ENCODE measurements at regions not wholly inside any gene's neighbourhood (a gene's known extent, or its start where the extent isn't known, plus 50 kb on each side); places are given as distances from the start of the nearest gene placed in this dataset.

DNA sequence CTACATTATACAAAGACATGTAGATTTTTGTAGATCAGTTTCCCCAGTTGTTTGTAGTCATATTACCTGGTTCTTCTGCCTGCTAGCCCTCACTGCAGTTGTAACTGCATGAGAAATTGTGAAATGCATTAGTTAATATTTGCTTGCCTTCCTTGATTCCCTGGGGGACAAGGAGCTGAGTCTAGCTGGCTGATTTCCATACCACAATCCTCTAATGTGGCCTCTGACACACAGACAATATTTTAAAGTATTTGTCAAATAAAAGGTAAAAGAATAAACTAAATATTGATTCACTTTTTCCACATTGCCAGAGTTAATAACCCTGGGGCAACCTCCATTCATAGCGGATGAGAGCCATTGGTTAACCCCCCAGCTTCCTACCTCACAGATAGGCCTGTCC lies 128.8 kb upstream of the TMEM132C start:
- no peak for DNase-seq (ENCODE audit: low spot score)

DNA sequence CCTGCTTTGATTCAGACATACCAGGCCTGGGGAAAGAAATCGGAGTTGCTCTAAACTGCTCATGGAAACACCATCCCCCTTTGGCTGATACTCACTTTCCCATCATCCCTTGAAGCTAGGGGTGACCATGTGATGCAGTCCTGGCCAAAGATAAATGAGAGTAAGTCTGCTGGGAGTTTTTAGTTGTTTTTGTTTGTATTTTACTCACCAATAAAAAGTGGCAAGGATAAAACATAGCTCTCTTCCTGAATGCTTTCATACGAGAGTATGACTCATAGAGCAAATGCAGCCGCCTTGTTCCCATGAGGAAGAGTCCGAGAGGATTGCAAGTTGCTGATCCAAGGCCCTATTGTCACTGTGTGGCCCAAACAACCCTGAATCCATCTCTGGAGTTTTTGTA lies 126.4 kb upstream of the TMEM132C start:
- DNase-seq (ENCODE audit: low spot score): no peak

DNA sequence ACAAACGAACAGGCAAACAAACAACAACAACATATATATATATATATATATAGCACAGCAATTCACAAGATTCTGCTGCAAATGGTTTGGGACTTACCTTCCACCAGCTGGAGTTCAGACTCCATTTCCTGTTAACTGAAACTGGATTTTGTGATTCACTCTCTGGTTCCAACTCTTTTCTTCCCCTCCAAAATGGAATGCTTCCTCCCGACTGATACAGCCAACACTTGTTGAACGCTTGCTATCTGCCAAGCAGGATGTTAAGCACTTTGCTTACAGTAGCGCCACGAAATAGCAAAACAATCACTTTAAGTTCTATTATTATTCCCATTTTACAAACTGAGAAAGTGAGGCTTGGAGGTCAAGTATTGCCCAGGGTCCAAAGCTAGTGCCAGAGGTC lies 116.0 kb upstream of the TMEM132C start:
- DNase-seq (ENCODE audit: low spot score): no peak

DNA sequence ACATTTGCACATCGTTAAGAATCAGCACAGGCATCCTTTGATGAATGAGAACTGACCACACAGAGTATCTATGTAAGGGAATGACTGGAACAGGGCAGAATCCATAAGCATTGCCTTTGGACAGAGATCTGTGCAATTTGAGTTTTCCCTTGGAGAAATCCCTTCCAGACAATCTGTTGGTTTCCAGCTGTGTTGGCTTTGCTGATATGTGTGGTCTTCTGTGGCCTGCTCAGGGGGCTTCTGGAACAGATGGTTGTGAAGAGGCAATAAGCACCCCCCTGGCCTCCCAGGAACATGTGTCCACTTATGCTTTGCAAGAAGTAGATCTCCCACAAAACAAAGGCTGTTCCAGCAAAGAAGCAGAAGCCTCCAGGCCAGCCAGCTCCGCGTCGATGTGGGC lies 111.4 kb upstream of the TMEM132C start:
- no peak for DNase-seq (ENCODE audit: low spot score)

DNA sequence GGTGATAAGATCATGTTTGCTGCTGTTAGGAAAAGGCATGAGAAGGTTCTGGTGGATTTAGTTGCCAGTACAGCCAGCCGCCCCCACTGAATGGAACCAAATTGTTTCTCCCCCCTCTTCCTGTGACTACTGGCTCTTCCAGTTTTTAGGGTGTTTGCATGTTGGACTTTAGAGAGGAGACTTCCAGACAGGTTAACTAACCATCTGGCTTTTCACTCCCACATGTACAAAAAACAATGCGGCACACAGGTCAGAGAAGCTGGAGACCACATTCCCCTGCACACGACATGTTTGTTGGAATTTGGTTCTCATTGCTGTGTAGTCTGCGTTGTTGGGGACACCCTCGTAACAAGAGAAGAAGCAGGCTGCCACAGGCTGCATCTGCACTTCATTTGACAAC lies 103.9 kb upstream of the TMEM132C start:
- no peak for DNase-seq (ENCODE audit: low spot score)

DNA sequence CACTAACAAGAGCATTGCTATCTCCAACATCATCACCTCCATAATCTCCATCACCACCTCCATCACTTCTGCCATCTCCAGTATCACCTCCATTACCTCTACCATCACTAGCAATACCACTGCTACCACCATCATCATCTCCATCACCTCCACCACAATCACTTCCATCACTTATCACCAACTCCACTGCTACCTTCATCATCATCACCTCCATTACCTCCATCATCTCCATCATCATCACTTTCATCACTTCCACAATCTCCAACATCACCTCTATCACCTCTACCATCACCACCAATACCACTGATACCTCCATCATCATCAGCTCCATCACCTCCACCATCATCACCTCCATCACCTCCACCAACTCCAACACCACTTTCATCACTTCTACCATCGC lies 102.4 kb upstream of the TMEM132C start:
- no peak for DNase-seq (ENCODE audit: low spot score)

DNA sequence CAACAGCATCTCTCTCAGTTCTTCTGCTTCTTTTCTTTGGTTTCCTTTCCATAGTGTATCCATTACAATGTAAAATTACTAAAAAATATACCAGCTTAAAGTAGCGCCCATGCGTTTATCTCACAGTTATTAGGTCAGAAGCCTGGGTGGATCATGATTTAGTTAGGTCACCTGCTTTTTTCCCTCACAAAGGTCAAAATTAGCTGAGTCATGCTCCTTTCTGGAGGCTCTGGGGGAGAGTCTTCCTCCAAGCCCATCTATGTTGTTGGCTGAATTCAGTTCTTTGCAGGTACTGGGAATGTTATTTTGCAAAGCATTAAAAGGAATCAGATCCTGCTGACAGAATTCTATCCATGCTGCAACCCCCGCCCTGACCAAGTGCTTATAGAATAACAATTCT lies 101.6 kb upstream of the TMEM132C start:
- DNase-seq (ENCODE audit: low spot score): no peak

DNA sequence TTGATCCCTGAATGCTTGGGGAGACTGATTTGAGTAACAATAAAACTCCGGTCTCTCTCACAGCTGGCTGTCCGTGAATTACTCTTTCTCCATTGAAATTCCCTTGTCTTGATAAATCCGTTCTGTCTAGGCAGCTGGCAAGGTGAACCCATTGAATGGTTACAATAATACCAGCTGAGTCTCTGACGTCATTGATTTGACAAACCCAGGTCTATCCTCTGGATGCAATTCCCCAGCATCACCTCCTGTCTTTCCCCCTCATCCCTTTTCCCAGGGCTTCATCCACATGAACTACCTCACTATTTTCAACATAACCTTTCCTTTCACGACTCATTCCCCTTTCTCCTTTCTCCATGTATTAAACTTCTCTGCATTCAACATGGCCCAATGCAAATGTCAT lies 98.7 kb upstream of the TMEM132C start:
- no peak for DNase-seq (ENCODE audit: low spot score)

DNA sequence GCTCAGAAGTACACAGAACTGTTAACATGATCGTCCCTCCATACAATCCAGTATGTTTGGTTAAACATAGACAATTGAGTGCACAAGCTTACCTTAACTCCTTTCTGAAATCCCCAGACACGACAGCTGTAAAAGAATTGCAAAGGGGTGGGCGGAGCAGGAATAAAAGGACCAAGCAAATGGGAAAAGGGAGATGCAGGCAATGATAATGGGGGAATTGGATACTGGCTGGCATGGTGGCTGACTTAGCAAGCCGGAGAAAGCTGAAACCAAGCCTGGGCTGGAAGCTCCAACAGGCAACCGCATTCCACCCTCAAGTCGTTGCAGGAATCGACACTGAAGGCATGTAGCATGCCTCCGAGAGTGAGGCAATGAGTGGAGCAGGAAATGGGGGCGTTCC lies 96.8 kb upstream of the TMEM132C start:
- no peak for DNase-seq (ENCODE audit: low spot score)

DNA sequence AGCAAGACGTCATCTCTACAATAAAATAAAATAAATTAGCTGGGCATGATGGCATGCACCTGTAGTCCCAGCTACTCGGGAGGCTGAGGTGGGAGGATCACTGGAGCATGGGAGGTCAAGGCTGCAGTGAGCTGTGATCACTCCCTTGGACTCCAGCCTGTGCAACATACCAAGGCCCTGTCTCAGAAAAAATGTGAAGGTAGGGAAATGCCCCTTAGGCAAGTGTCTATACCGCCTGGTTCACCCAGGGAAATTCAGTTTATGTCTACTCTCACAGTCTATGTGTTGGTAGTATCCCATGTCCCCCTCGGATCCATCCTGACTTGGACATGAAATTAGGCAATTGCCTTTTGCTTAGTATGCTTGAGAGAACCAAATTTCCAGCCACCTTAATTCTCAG lies 88.4 kb upstream of the TMEM132C start:
- DNase-seq (ENCODE audit: low spot score): no peak

DNA sequence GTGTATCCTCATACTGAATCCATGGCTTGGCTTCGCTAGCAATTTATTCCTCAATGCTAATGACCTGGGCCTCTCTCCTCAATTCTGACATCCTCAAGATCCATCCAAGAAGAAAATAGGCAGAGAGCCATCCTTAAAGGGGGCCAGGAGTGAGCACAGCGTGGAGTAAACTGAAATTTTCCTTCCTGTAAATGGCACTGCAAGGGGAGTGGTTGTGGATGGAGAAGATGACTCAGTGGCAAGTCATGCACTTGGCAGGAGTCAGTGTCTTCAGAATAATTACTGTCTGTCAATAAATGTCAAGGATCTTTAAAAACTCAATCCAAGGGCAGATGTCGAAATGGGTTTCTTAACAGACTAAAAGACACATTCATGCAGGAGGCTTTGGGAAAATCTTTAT lies 88.0 kb upstream of the TMEM132C start:
- no peak for DNase-seq (ENCODE audit: low spot score)

DNA sequence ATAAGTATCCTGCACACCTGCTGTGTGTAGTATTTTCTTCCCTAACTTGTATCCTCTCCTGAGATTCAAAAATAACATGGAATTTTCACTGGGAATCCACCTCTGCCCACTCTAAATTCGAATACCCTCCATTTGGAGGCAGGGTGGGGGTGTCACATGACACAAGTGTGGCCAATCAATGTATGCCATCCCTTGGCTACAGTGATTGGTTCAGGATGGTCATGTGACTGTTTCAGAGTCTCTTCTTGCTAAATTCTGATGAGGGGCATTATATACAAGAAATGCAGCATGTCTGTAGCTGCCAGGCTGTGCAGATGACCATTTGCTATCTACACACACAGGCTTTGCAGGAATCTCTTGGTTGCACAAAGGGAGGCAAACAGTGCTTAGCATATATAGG lies 86.8 kb upstream of the TMEM132C start:
- no peak for DNase-seq (ENCODE audit: low spot score)

DNA sequence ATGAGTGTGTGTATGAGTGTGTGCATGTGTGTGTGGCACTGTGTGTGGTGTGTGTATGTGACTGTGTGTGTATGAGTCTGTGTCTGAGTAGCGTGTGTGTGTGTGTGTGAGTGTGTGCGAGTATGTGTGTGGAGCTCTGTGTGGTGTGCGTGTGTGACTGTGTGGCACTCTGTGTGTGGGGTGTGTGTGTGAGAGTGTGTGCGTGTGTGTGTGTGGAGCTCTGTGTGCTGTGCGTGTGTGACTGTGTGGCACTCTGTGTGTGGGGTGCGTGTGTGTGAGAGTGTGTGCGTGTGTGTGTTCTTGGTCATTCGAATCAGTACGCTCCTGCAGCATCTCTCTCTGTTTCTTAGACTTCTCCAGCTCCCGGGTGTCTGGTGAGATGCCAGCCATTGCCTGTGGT lies 76.9 kb upstream of the TMEM132C start:
- no peak for DNase-seq (ENCODE audit: low spot score)

DNA sequence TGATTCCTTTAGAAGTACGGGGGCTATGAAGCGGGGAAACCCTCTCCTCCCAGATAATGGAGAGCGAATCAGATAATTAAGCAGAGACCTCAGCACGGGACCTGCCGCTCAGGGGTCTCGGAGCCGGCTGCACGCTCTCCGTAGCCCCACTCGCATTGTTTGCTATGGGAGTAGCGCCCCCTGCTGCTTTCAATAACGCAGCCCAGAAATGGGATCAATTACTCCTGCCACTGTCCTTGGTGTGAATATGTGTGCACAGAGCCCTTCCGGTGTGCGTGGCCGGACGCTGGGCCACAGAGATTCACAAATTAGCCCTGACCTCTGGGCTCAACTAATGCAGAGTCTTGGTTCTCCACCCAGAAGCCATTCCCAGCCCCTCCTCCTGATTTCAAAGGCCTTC lies 76.4 kb upstream of the TMEM132C start:
- DNase-seq (ENCODE audit: low spot score): no peak

DNA sequence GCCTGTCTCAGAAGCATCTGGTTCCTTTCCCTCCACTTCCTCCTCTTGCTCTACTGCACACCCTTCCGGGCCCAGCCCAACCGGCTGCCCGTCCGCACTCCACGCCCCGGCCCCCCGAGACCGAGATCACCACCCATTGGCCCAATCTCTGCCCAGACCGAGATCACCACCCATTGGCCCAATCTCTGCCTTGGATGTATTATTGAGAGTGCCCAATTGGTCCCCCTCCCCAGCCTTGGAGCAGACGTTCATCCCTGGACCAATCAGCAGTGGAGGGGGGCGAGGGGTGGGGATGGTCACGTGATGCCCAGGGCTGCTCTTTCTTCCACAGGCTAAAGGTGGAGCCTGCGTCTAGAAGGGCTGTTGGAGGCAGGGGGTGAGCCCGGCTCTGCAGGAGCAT lies 75.6 kb upstream of the TMEM132C start:
- DNase-seq (ENCODE audit: low spot score): no peak

DNA sequence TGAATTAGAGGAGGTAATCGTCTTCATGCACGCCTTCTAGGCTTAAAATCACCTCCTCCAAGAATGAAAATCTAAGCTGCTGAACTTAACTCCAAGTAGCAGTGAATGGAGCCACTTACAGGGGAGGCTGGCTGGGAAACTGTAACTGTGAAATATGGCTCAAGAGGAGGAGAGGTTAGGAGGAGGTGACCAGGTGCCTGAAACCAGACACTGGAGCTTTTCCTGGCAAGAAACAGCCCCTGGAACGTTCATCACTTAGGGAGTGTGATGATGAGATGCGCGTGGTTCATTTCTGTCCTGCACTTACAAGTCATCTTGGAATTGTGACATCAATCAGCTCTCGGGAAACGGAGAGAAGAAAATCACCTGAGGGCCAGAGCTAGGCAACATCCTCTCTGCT lies 62.3 kb upstream of the TMEM132C start:
- DNase-seq (ENCODE audit: low spot score): no peak

DNA sequence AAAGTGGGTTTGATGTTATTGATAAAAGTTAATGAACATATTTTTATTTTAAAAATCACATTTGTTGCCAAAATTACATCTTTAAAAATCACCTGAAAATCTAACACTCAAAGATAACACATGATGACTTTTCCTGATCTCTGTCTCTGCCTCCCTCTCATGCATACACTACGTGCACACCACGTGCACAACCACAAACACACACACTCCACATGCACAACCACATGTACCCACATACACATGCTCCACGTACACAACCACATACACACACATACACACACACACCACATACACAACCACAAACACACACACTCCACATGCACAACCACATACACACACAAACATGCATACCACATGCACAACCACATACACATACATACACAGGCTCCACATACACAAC lies 61.8 kb upstream of the TMEM132C start:
- no peak for DNase-seq (ENCODE audit: low spot score)

DNA sequence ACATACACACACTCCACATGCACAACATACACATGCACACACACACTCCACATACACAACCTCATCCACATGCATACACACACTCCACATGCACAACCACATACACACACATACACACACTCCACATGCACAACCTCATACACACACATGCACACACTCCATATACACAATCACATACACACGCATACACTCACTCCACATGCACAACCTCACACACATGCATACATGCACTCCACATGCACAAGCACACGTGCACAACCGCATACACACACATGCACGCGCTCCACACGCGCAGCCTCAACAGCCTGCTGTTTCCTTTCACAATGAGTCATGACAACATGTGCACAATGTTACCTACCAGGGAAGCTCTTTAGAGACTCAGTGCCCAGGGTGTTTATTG lies 61.2 kb upstream of the TMEM132C start:
- no peak for DNase-seq (ENCODE audit: low spot score)
